HT1080 (cell line): ENCODE measurements at regions not wholly inside any gene's neighbourhood (a gene's known extent, or its start where the extent isn't known, plus 50 kb on each side); places are given as distances from the start of the nearest gene placed in this dataset.
A peak's percentile ranks its signal among the peaks of the same experiment; 100 is the strongest.

Experiments
- DNase-seq: peaks from one replicate; pipeline ENCODE4 v3.0.0-alpha.2; 2015; ENCODE audit warnings: low read depth

DNA sequence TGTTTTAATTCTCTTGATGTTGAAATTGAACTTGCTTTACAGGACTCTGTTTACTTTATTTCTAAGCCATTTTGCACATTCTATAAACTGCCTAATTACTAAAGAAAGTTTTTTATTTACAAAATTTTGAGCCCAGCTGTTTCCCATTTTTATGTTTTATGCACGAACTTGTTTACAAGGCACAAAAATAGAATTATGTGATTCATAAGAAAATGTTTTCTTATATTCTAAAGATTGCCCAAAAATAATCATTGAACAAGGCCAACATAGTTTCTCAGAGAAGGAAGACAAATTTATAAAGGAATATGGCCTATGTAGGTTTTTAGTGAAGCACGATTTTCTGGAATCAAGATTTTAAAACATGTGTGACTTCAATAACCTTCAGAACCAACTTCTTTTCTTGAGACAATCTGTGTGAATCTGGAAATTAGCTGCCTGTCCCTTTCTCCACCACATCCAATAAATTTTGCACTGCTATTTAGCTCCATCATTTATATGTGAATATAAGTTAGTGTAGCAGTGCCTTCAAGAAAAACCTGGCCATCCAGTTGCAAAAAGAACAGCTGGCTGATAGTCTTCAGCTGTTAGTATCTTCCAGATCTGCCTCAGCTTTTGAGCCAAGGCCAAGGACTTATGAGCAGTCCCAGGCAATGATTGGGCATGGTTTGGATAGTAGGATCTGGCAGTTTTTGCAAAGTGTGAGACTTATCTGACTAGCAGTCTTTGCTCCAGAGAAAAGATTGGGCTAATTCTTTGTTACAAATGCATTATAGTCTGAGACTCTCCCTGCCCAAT is 253.2 kb upstream of the COL3A1 start:
- DNase-seq: no peak

- DNase-seq: no peak
Measured at GRCh38 chr2:188721784-188722183, 252.4 kb upstream of the COL3A1 start.

DNA sequence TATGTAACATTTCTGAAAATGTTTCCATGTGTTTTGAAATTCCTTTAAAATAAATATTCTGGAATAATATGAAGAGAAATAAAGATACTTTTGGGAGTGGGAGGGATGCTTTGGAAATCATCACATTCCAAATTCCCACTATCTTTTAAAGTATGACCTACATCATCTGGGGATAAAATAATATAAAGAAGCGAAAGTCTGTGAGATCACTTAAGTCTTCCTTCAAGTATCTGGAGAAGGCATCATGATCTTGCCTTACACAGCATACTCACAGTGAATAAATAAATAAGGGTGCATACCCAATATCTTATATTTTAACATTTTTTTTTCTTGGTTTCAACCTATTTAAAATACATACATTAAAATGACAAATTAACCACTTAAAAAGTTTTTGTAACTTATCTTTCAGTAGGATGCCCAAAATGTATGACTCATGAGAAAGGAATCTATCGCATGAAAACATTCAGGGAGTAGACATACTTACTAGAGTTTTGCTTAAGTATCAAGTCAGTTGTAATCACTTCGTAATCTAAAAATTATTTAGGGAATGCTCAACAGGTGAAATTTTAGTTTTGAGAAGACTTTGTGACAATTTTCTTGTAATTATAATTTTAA is 248.3 kb upstream of the COL3A1 start:
- peak; percentile 14 for DNase-seq

DNA sequence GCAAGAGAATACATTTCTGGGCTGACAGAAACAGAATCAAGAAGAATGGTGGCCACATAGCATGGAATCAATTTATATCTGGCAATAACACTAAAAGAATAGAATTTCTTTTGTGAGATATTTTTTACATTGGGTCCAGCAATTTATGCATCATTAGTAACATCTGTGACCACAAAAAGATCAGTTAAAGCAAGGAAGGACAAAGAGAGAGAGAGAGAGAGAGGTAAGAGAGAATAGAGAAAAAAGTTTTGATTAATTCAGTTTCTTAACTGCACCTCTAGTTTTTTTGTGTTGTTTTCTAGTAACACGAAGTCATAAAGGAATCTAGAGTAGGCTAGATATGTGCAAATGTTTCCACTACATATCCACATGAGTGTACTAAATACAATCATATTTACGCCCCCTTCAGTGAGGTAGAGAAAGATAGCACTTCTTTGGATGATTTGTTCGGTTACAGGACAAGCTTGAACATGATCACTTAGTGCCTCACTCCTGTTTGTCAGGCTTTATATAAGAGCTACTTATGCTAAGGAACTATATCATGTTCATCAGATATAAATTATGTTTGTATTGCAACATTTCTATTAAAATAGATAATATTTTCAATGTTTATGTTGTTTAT is 247.4 kb upstream of the COL3A1 start:
- DNase-seq: no peak

DNA sequence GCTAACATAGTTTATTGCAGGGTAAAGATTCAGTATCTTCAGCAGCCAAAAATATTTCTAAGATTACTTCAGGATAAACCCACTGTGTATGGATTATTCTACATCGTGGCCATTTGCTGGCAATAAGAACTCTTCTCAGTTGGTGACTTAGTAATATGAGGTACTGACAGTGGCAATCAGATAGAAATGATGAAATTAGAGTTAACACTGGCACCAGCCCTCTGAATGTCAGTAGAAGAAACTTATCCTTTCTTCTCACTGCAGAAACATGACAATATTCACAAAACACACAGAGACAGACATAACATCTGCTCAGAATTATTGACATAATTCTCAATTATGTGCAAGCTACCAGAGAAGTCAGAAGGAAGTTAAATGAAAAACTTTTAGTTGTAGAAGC is 246.3 kb upstream of the COL3A1 start:
- no peak for DNase-seq

DNA sequence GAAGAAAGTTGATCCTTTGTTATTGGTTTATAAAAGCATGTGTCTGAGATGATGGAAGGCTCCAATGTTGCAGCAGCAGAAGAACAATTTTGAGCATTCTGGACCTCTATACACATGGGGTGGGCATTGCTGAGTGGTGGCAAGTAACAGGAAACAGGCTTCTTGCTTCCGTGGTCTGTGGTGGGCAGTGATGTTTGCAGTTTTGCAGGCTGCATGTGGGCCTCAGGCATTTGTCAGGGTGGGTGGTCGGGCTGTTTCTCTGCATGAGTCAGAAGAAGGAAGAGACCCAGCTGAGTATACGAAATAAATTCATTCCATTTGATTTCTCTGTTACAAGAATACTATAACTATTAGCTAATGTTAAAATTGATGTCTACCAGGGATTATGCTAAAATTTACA is 239.5 kb upstream of the COL3A1 start:
- DNase-seq: peak; percentile 46

DNA sequence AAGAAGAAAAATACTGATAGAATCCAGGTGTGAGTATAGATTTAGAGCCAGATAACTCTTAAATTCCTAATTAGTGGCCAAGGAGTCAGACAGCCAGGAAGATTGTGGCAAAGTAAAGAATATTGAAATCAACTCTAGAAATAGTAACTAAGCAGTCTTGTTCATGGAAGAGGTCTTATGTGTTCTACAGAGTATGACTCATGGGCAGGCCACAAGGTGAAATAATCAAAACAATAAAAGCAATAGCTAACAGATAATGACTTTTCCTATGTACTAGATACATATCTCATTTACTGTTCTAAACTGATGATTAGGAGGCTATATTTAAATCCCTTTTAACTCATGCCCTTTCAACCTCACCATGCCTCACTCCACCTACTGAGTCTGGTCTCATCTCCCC is 227.4 kb upstream of the COL3A1 start:
- peak; percentile 1 for DNase-seq

DNA sequence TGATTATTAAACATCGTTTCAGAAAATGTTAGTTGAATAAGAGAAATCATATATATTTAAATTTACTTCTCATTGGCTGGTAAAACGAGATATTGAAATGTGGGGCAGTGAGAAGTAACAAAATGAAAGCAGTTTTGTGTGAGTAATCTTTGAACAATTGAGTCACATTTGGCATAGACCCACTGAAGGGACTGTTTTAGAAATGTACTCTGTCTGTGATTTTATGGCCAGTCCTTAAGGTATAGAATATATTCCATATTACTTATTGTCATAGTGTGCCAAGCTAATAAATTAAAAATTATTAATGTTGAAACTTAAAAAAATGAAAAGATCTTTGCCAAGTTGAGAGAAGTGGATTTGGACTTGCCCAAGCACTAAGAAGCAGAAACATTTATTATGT is 222.4 kb upstream of the COL3A1 start:
- DNase-seq: no peak

DNA sequence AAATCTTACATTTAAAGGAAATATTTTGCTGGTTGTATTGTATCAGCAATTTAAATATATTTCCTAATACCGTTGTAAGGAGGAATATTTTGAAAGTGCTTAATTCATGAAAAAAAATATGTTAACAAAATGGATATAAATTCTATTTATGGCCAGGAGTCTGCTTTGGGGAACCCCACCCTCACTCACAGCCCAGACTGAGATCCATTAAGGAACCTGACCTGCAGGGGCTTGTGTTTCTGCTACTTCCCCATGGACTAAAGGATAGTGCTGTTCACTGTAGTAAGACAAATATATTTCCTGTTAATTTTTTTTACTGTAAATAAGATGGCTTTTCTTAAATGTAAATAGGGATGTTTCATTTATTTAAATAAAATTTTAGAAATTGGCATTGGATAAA is 221.9 kb upstream of the COL3A1 start:
- DNase-seq: no peak

GRCh38 chr2:188762151-188762550 is 212.0 kb upstream of the COL3A1 start:
- no peak for DNase-seq

DNA sequence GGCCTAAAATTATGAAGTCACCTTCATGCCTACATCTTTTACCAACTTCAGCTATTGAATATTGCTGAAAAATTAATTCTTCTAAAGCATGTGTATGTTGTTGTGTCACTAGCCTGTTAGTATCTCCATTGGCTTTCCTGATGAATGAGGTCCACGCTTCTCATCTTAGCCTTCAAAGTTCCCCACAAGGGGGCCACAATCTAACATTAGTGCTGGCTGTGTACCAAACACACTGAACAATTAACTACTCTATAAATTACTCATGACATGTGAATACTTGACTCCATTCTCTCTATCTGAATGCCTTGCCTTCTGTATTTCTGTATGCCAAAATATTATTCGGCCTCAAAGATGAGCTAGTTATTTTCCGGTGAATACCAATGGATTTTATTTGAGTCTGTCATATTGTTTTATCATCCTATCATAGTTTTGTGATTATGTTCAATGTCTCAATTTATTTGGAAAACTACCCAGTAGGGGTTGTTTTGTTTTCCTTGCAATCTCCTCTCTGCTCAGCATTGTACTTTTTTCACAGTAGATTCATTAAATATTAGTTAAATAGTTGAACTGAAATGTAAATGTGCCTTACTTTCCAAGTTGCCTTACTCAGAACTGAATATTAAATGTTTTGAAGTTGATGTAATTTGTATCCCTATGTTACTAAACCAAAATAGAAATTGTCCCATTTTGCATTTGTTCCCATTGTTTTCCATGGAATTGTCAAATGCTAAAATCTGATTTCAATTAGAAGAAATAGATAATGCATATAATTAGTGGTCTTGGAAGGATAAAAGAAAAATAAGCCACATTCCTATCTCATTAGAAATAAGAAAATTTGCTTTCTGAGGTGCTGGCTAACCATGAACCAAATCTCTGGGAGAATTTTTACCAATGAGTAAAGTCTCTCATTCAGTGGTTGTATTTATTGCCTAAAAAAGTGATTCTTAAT is 208.4 kb upstream of the COL3A1 start:
- peak; percentile 26 for DNase-seq

GRCh38 chr2:188766471-188766856 is 207.7 kb upstream of the COL3A1 start:
- DNase-seq: no peak

GRCh38 chr2:188767176-188767575 is 207.0 kb upstream of the COL3A1 start:
- no peak for DNase-seq

DNA sequence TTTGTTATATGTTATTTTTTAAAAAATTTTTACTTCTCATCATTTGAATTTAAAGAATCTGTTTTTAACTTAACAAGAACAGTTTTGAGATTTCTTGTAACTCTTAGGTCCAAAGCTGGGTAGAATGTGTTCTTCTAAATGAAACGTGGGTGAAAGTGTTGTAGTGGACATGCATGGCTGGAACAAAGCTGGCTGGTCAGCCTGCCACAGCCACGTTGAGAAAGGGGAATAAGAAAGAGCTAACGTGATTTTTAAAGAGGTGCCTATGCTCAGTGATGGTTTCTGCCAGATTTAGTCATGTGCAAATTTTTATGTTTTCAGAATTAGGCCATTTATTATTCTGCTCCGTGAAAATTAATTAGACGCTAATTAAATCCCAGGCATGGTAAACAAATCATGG is 203.9 kb upstream of the COL3A1 start:
- no peak for DNase-seq

DNA sequence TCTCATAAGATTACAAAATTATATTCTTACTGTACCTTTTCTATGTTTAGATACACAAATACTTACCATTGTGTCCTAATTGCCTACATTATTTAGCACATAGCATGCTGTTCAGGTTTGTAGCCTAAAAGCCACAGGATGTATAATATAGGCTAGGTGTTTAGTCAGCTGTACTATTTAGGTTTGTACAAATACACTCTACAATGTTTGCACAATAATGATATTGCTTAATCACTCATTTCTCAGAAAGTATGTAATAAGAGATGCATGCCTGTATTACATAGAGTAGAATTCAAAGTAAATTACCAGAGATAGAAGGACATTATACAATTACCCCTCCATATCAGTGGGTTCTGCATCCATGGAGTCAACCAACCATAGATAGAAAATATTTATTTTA is 201.1 kb upstream of the COL3A1 start:
- no peak for DNase-seq

DNA sequence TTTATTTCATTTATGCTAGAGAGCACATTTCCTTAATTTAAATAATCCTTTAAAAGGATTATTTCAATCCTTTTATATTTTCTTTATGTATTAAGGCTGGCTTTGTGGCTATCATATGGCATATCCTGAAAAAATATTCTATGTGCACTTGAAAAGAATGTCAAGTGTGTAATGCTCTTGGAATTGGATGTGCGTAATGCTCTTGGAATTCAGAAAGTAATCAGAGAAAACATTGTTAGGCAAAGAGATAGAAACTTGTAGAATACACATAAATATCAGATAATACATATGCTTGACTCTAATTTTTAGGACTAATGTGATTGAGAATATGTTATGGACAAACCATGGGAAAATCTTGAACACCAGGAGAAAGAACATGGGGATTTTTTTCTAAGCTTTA is 197.5 kb upstream of the COL3A1 start:
- peak; percentile 43 for DNase-seq

GRCh38 chr2:188784269-188784762 is 189.9 kb upstream of the COL3A1 start:
- DNase-seq: no peak

DNA sequence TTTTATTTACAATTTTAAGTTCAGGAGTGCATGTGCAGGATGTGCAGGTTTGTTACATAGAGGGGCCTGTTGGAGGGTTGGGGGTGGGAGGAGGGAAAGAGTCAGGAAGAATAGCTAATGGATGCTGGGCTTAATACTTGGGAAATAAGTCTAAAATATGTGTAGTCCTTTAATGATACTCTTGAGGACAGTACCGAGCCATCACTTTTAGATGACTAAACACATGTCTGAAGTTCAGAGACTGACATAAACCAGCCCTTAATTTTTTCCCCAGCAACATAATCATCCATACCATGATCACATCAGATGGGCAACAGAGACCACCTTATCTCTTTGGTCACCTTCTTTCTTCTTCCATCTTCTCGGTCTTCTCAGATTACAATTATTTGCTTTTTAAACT is 189.1 kb upstream of the COL3A1 start:
- DNase-seq: no peak

- DNase-seq: no peak
Measured at GRCh38 chr2:188785490-188785889, 188.7 kb upstream of the COL3A1 start.

- DNase-seq: peak; percentile 43
Measured at GRCh38 chr2:188786368-188786841, 187.8 kb upstream of the COL3A1 start.

- DNase-seq: peak; percentile 13
Measured at GRCh38 chr2:188787021-188787657, 187.0 kb upstream of the COL3A1 start.
